ENCODE measurements at regions not wholly inside any gene's neighbourhood (a gene's known extent, or its start where the extent isn't known, plus 50 kb on each side); places are given as distances from the start of the nearest gene placed in this dataset.

DNA sequence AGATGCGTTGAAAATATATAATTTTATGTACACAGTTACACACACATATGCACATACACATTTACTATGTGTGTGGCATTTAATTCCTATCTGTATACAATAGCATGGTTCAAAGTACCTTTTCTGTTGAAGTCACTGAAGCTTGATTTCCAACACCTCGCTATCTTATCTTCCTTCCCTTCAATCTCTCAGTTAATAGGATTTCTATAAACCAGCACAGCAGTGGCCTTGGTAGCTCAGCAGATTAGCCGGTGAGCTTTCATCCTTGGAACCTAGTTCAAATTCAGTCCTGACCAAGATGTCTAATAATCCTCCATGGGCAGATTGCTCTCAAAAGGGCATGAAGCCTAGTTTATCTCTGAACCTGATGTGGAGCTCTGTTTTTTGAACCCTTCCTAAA is 2389.5 kb downstream of the MAT2B start:
- TF ChIP-seq, protein P1, sequence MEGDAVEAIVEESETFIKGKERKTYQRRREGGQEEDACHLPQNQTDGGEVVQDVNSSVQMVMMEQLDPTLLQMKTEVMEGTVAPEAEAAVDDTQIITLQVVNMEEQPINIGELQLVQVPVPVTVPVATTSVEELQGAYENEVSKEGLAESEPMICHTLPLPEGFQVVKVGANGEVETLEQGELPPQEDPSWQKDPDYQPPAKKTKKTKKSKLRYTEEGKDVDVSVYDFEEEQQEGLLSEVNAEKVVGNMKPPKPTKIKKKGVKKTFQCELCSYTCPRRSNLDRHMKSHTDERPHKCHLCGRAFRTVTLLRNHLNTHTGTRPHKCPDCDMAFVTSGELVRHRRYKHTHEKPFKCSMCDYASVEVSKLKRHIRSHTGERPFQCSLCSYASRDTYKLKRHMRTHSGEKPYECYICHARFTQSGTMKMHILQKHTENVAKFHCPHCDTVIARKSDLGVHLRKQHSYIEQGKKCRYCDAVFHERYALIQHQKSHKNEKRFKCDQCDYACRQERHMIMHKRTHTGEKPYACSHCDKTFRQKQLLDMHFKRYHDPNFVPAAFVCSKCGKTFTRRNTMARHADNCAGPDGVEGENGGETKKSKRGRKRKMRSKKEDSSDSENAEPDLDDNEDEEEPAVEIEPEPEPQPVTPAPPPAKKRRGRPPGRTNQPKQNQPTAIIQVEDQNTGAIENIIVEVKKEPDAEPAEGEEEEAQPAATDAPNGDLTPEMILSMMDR (IDR thresholded peaks at IDR 0.05; ENCODE audit: low read length): no peak
- TF ChIP-seq EZH2 (IDR thresholded peaks at IDR 0.05; ENCODE audit: borderline replicate concordance, low read length): no peak
